Activated naive CD8-positive, alpha-beta T cell treated with anti-CD3 and anti-CD28 coated beads, Interleukin-2, amount 10 ng/mL, durations not matched to agents 7 days and 5 days (primary cell): ENCODE measurements at regions not wholly inside any gene's neighbourhood (a gene's known extent, or its start where the extent isn't known, plus 50 kb on each side); places are given as distances from the start of the nearest gene placed in this dataset.

Experiments used
- ATAC-seq: fragments of 150-1000 bp; cut with Tn5 transposase; one replicate; pipeline ENCODE4 v1.10.0; 2021; ENCODE audit warnings: low read depth, moderate library complexity
- POLR2A ChIA-PET: fragments of 350-600 bp; sonication (Branson Sonifier 250); formaldehyde crosslinking; loops from one replicate; lab custom pipeline; 2021; ENCODE audit warnings: antibody characterized with exemption; lab: Charles Lee
- DNase-seq: peaks from one replicate; pipeline ENCODE4 v3.0.0; 2021
- H3K27ac Mint-ChIP-seq: one replicate; pipeline ENCODE4 v1.8.0; 2022; ENCODE audit warnings: mild to moderate bottlenecking, mixed read lengths
- H3K27me3 Mint-ChIP-seq: one replicate; pipeline ENCODE4 v1.8.0; 2022; ENCODE audit warnings: mild to moderate bottlenecking, moderate library complexity, mixed read lengths
- H3K36me3 Mint-ChIP-seq: one replicate; pipeline ENCODE4 v1.8.0; 2021; ENCODE audit warnings: mild to moderate bottlenecking, mixed read lengths
- H3K4me1 Mint-ChIP-seq: one replicate; pipeline ENCODE4 v1.8.0; 2021; ENCODE audit warnings: mixed read lengths
- H3K4me3 Mint-ChIP-seq: one replicate; pipeline ENCODE4 v1.8.0; 2022; ENCODE audit warnings: mild to moderate bottlenecking, moderate library complexity, mixed read lengths
- H3K9me3 Mint-ChIP-seq: one replicate; pipeline ENCODE4 v1.8.0; 2021; ENCODE audit warnings: mixed read lengths

DNA sequence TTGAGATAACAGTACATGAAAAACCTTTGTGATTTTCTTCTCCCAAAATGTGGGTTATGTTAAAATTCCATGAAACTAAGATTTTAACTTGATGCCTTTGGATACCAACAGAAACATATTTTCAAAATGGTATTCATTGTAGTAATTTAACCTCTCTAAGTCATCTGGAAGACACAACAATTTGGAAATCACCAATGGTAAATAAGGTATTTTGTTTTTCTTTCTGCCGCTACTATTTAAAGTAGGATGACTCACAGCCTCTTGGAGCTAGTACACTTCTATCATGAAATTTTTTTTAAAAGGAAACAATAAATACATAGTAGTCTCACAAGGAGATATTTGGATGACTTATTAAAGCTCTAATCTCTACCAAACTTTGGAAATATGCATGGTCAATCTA is 291.6 kb upstream of the VEPH1 start:
- Mint-ChIP-seq H3K9me3 (peaks cover 3% of the 10 kb centered on the region), H3K4me3 (no peak overlapping the region), H3K36me3 (no peaks in the 10 kb centered on the region), H3K4me1 (no peaks in the 10 kb centered on the region), H3K27ac (no peak overlapping the region), H3K27me3 (no peaks in the 10 kb centered on the region)
- DNase-seq (no peak), ATAC-seq (no peak)
- POLR2A ChIA-PET, result no interaction called here

DNA sequence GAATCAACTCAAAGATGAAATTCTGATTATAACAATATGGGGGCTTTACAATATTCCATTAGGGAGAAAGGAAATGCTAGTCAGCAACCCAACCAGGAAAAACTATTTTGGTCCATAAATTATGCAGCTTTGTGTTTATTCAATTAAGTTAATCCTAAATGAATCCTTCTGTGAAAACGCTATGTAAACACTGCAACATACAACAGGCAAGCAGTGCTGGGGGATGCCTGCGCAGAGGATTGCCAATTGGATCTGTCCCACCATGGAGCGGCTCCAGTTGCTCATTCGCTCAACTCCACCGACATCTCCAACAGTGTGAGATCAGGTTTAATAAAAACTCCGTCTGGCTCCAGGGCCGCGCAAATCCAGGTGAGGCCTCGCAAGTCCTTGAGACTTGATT is 290.5 kb upstream of the VEPH1 start:
- Mint-ChIP-seq H3K4me3 (no peak overlapping the region), H3K9me3 (peaks cover 2% of the 10 kb centered on the region), H3K36me3 (no peaks in the 10 kb centered on the region), H3K4me1 (no peaks in the 10 kb centered on the region), H3K27me3 (no peaks in the 10 kb centered on the region), H3K27ac (no peak overlapping the region)
- POLR2A ChIA-PET, result no interaction called here
- DNase-seq (no peak), ATAC-seq (no peak)

GRCh38 chr3:157789162-157789561 is 285.9 kb upstream of the VEPH1 start:
- Mint-ChIP-seq H3K9me3 (no peaks in the 10 kb centered on the region), H3K4me1 (no peaks in the 10 kb centered on the region), H3K36me3 (no peaks in the 10 kb centered on the region), H3K4me3 (no peak overlapping the region), H3K27me3 (no peaks in the 10 kb centered on the region), H3K27ac (no peak overlapping the region)
- POLR2A ChIA-PET, result no interaction called here
- DNase-seq (no peak), ATAC-seq (no peak)

DNA sequence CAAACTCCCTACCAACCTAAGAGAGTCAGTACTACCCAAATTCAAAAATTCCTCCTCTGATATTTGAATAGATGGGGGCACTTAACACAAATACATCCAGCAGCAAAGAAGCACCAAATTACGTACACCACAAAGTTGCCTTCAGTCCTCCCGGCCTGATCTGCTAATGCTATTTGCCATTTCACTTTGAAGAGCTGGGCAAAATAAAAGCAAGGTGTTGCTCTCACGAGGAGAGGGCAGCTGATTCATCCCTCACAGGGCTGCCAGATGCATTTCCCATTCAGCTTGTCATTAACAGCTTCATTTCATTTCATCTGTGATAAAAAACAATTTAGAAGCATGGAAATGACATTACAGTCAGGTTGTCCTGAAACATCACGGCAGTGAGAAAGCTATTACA is 283.4 kb upstream of the VEPH1 start:
- Mint-ChIP-seq H3K27ac (no peak overlapping the region), H3K4me1 (no peaks in the 10 kb centered on the region), H3K4me3 (no peak overlapping the region), H3K36me3 (no peaks in the 10 kb centered on the region), H3K27me3 (no peaks in the 10 kb centered on the region), H3K9me3 (no peaks in the 10 kb centered on the region)
- POLR2A ChIA-PET, result no interaction called here
- DNase-seq, result no peak
- no peak for ATAC-seq

GRCh38 chr3:157786211-157786610 is 283.0 kb upstream of the VEPH1 start:
- POLR2A ChIA-PET, result no interaction called here
- no peaks in the 10 kb centered on the region for H3K36me3 Mint-ChIP-seq

DNA sequence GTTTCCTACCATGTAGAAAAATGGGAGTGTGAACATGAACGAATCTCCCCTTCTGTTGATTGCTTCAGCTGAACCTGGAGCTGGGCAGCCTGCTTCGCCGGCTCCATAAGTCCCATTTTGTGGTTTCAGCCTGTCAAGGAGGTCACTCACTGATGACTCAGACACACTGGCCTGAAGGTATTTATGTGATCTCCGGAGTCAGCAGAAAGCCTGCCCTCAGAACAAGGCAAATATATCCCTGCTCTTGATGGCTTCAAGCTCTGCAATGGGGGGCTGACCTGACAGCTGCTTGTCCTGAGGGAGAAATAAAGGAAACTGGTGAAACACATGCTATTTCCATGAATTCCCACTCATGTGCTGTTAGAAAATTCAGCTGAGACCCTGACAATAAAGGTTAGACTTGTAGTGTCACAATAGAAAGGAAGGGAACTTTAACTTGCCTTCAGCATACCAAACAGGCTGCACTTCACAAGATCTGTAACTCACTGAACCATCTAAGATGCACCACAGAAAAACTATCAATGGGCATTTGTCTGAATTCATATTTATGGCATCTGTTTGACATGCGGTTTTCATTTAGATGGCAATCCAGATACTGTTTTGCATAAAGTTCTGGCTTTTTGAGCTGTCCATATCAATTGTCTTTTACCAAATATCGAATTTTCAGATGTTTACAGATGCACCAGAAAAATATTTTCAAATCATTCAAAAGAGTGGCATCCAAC is 282.0 kb upstream of the VEPH1 start:
- DNase-seq, result no peak
- ATAC-seq, result no peak
- Mint-ChIP-seq H3K36me3 (no peaks in the 10 kb centered on the region), H3K9me3 (no peaks in the 10 kb centered on the region), H3K27ac (no peak overlapping the region), H3K4me1 (no peaks in the 10 kb centered on the region), H3K4me3 (no peak overlapping the region), H3K27me3 (no peaks in the 10 kb centered on the region)
- POLR2A ChIA-PET, result no interaction called here

More at GRCh38 chr3:157786211-157786610, 283.0 kb upstream of the VEPH1 start:
- no peak for DNase-seq
- Mint-ChIP-seq H3K9me3 (no peaks in the 10 kb centered on the region), H3K4me3 (no peak overlapping the region), H3K27me3 (no peaks in the 10 kb centered on the region), H3K4me1 (no peaks in the 10 kb centered on the region), H3K27ac (no peak overlapping the region)
- ATAC-seq, result no peak

GRCh38 chr3:157782236-157782635 is 279.0 kb upstream of the VEPH1 start:
- Mint-ChIP-seq H3K27ac (no peak overlapping the region), H3K36me3 (no peaks in the 10 kb centered on the region), H3K9me3 (no peaks in the 10 kb centered on the region), H3K27me3 (no peaks in the 10 kb centered on the region), H3K4me3 (no peak overlapping the region), H3K4me1 (no peaks in the 10 kb centered on the region)
- POLR2A ChIA-PET, result no interaction called here
- ATAC-seq (no peak), DNase-seq (no peak)

DNA sequence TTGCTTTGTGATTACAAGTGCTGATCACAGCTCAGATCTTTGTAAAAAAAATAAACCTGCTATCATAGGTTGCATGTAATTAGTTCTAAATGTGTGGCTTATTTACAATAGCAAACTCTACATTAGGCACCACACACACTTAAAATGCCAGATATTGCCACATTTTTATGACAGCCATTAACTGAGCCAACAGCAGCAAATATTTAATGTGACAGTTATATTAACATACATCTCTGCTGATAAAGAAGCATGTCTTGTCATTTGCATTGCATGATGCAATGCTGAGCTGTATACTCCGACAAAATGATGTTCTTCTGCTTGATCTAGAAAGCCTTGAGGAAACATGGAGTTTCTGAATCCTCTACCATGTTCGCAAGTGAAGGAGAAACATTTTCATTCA is 273.6 kb upstream of the VEPH1 start:
- no peak for DNase-seq
- POLR2A ChIA-PET, result no interaction called here
- Mint-ChIP-seq H3K4me1 (no peaks in the 10 kb centered on the region), H3K36me3 (no peaks in the 10 kb centered on the region), H3K9me3 (no peaks in the 10 kb centered on the region), H3K4me3 (no peak overlapping the region), H3K27ac (no peak overlapping the region), H3K27me3 (no peaks in the 10 kb centered on the region)
- ATAC-seq, result no peak

- no peak for ATAC-seq
- Mint-ChIP-seq H3K4me1 (no peaks in the 10 kb centered on the region), H3K27ac (no peak overlapping the region), H3K4me3 (no peak overlapping the region), H3K9me3 (no peaks in the 10 kb centered on the region), H3K36me3 (no peaks in the 10 kb centered on the region), H3K27me3 (no peaks in the 10 kb centered on the region)
- DNase-seq, result no peak
- POLR2A ChIA-PET, result no interaction called here
These were observed 272.2 kb upstream of the VEPH1 start for GRCh38 chr3:157775446-157775845.

DNA sequence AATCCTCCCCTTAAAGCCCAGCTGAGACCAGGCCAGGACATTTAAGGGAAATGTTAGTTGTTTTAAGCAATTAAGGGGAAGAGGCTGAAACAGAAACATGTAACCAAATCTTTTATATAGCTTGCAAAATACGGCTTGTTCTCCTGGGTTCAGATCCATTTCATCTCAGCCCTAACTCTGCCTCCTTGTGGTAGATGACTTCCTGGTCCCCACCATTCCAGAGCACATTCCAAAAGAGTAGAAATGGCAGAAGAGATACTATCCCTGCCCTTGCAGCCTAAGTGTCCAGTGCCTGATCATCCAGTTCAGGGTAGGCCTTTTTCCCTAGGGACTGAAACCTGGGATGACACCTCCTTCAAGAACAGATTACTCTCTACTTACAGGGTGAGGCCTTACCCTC is 266.2 kb upstream of the VEPH1 start:
- ATAC-seq, result no peak
- no peaks in the 10 kb centered on the region for H3K36me3 Mint-ChIP-seq
- POLR2A ChIA-PET, result no interaction called here
- H3K4me1 Mint-ChIP-seq, result no peaks in the 10 kb centered on the region
- H3K4me3 Mint-ChIP-seq, result no peak overlapping the region
- no peaks in the 10 kb centered on the region for H3K27me3 Mint-ChIP-seq
- no peak for DNase-seq
- H3K9me3 Mint-ChIP-seq, result no peaks in the 10 kb centered on the region
- no peak overlapping the region for H3K27ac Mint-ChIP-seq

DNA sequence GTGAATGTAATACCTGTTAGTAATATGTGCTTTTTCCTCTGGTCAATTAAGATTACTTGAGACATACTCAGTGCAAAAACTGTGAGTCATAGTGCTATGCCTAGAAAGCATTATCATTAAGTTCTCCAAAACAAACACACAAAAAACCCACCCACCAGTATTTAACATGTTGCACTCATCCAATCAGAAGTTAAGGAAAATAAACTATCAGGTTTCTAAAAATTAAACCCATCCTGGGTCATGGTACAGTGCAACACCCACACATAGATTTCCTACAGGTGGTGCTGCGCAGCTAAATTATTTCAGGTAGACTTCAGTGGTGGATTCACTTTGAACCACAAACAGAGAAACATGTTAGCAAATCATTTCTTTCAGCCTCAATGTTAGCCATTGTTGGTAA is 264.4 kb upstream of the VEPH1 start:
- no peaks in the 10 kb centered on the region for H3K9me3 Mint-ChIP-seq
- POLR2A ChIA-PET, result no interaction called here
- H3K4me3 Mint-ChIP-seq, result no peak overlapping the region
- no peak for DNase-seq
- no peaks in the 10 kb centered on the region for H3K27me3 Mint-ChIP-seq
- ATAC-seq, result no peak
- no peaks in the 10 kb centered on the region for H3K4me1 Mint-ChIP-seq
- no peaks in the 10 kb centered on the region for H3K36me3 Mint-ChIP-seq
- H3K27ac Mint-ChIP-seq, result no peak overlapping the region

GRCh38 chr3:157763644-157764043 is 260.4 kb upstream of the VEPH1 start:
- no peak for ATAC-seq
- H3K4me3 Mint-ChIP-seq, result no peak overlapping the region
- no peak overlapping the region for H3K27ac Mint-ChIP-seq
- no peak for DNase-seq
- H3K4me1 Mint-ChIP-seq, result no peaks in the 10 kb centered on the region
- POLR2A ChIA-PET, result no interaction called here
- H3K9me3 Mint-ChIP-seq, result no peaks in the 10 kb centered on the region
- peaks cover 2% of the 10 kb centered on the region for H3K27me3 Mint-ChIP-seq
- no peaks in the 10 kb centered on the region for H3K36me3 Mint-ChIP-seq

- Mint-ChIP-seq H3K36me3 (no peaks in the 10 kb centered on the region), H3K27ac (no peak overlapping the region), H3K27me3 (peaks cover 2% of the 10 kb centered on the region), H3K9me3 (no peaks in the 10 kb centered on the region), H3K4me1 (no peaks in the 10 kb centered on the region), H3K4me3 (no peak overlapping the region)
- no peak for ATAC-seq
- no peak for DNase-seq
- POLR2A ChIA-PET, result no interaction called here
These were observed 256.1 kb upstream of the VEPH1 start for GRCh38 chr3:157759311-157759710.

DNA sequence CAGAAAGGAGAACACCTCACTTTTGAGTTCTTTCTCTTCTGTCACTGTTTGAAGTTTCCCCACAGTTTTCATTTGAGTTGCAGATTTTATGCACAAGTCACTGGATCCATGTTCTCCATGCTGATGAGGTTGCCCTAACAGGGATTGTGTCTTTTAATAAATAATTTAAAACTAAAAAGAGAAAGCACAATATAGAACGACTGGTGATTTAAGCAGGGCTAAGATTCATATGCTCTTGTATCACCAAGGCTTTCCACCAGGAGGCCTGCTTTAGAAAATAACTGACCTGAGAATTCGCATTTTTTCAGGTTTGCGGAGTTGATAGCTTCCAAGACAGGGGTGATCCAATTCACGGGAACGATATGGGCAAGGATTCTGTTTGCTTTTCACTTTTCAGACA is 252.0 kb upstream of the VEPH1 start:
- no peaks in the 10 kb centered on the region for H3K4me1 Mint-ChIP-seq
- no peak overlapping the region for H3K27ac Mint-ChIP-seq
- H3K36me3 Mint-ChIP-seq, result no peaks in the 10 kb centered on the region
- ATAC-seq, result no peak
- DNase-seq, result no peak
- H3K9me3 Mint-ChIP-seq, result no peaks in the 10 kb centered on the region
- POLR2A ChIA-PET, result no interaction called here
- H3K4me3 Mint-ChIP-seq, result no peak overlapping the region
- H3K27me3 Mint-ChIP-seq, result no peaks in the 10 kb centered on the region

- Mint-ChIP-seq H3K27me3 (no peaks in the 10 kb centered on the region), H3K9me3 (no peaks in the 10 kb centered on the region), H3K4me3 (no peak overlapping the region), H3K27ac (no peak overlapping the region), H3K36me3 (no peaks in the 10 kb centered on the region), H3K4me1 (no peaks in the 10 kb centered on the region)
- POLR2A ChIA-PET, result no interaction called here
- DNase-seq (no peak), ATAC-seq (no peak)
These were observed 251.2 kb upstream of the VEPH1 start for GRCh38 chr3:157754451-157754850.
